Testis (tissue), 2 donors: ENCODE measurements at regions not wholly inside any gene's neighbourhood (a gene's known extent, or its start where the extent isn't known, plus 50 kb on each side); places are given as distances from the start of the nearest gene placed in this dataset.

Source experiments
- CTCF ChIP-seq, 3 experiments: fragments of 450-650 bp in 2 of 3; fragments of 200-600 bp in 1 of 3; sonication (generic) in 1 of 3; IDR thresholded peaks; one replicate each; pipeline ENCODE4 v1.5.1; 2016 to 2019; ENCODE audit warnings: antibody characterized with exemption in 3 of 3, mild to moderate bottlenecking in 2 of 3, moderate library complexity in 1 of 3
- POLR2A ChIP-seq: fragments of 450-650 bp; IDR thresholded peaks from one replicate; pipeline ENCODE4 v1.6.1; 2017; ENCODE audit warnings: antibody characterized with exemption, mild to moderate bottlenecking, moderate library complexity

DNA sequence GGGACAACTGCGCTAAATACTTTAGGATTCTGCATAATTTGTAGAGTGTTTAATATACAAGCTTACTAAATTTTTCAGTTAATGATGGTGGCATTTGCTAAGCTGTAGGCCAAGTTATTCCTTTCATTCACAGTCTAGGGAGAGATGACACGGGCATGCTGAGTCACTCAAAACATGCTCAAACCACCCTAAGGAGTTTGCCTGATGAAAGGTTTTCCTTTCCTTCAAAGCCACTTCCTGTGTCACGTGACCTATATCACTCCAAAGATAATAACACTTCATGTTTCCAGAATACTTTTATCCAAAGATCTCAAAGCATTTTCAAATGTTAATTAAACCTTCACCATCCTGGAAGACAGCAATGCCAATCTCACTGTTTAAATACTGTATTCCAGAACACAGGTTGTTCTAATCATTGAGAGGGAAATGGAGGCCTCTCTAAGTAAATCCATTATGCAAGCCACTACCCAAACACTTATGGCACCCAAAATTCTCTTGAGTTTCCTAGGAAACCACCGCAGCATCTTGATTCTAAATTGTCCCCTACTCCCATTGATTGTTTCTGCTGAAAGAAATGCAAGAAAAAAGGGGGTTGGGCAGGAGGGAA lies 207.0 kb upstream of the CDKN3 start:
- TF ChIP-seq POLR2A, result no peak
- TF ChIP-seq CTCF (IDR thresholded peaks at IDR 0.05), result no peak
